Gastrocnemius medialis (tissue), 4 donors: ENCODE measurements at regions not wholly inside any gene's neighbourhood (a gene's known extent, or its start where the extent isn't known, plus 50 kb on each side); places are given as distances from the start of the nearest gene placed in this dataset.

ENCODE experiments used
- CTCF ChIP-seq, 5 experiments: fragments of 450-650 bp in 3 of 5; fragments of 200-600 bp in 2 of 5; sonication (generic) in 2 of 5; IDR thresholded peaks in 4 of 5; conservative IDR thresholded peaks in 1 of 5; 1 replicate in 4 of 5; 2 replicates in 1 of 5; pipeline ENCODE4 v1.5.1; 2016 to 2019; ENCODE audit warnings: antibody characterized with exemption in 5 of 5, mild to moderate bottlenecking in 3 of 5, moderate library complexity in 3 of 5
- POLR2A ChIP-seq, 2 donors: fragments of 450-650 bp; IDR thresholded peaks; one replicate each; pipeline ENCODE4 v1.6.1; 2017; ENCODE audit warnings: antibody characterized with exemption in 2 of 2, mild to moderate bottlenecking in 2 of 2, moderate library complexity in 2 of 2

GRCh38 chr18:53800171-53800570 lies 424.3 kb downstream of the MBD2 start:
- no peak for TF ChIP-seq CTCF (IDR thresholded peaks at IDR 0.05 in 4 of 5, conservative IDR thresholded peaks at IDR 0.05 in 1 of 5)
- TF ChIP-seq POLR2A (IDR thresholded peaks at IDR 0.05), result no peak
